Neural cell (in vitro differentiated cells): ENCODE measurements at regions not wholly inside any gene's neighbourhood (a gene's known extent, or its start where the extent isn't known, plus 50 kb on each side); places are given as distances from the start of the nearest gene placed in this dataset.

Experiments
- H2AFZ ChIP-seq: fragments of 200-600, 300-800 bp; sonication (generic), shearing (Covaris generic); 2 replicates; pipeline ENCODE4 v1.6.0; 2014; ENCODE audit warnings: low read depth, mild to moderate bottlenecking, antibody characterized with exemption, low read length, moderate library complexity
- H3F3A ChIP-seq: fragments of 200-600 bp; shearing (Covaris generic); 2 replicates; pipeline ENCODE4 v1.6.1; 2016; ENCODE audit warnings: mild to moderate bottlenecking, moderate library complexity, mixed read lengths, antibody characterized with exemption, low read length; ENCODE audit not compliant: insufficient read depth, poor library complexity, severe bottlenecking
- H3K27ac ChIP-seq: fragments of 200-600, 300-800 bp; sonication (generic), shearing (Covaris generic); 2 replicates; pipeline ENCODE4 v1.5.1; 2014; ENCODE audit warnings: mild to moderate bottlenecking, low read length, moderate library complexity
- H3K27me3 ChIP-seq: fragments of 300-800, 200-600 bp; sonication (generic), shearing (Covaris generic); 2 replicates; pipeline ENCODE4 v1.6.0; 2014; ENCODE audit warnings: mild to moderate bottlenecking, low read depth, low read length, moderate library complexity; ENCODE audit not compliant: insufficient read depth
- H3K36me3 ChIP-seq: fragments of 300-800, 200-600 bp; sonication (generic), shearing (Covaris generic); 2 replicates; pipeline ENCODE4 v1.5.1; 2014; ENCODE audit warnings: mild to moderate bottlenecking, antibody characterized with exemption, low read length, moderate library complexity; ENCODE audit not compliant: insufficient read depth
- H3K4me2 ChIP-seq: fragments of 300-800, 200-600 bp; sonication (generic), shearing (Covaris generic); 2 replicates; pipeline ENCODE4 v1.6.0; 2014; ENCODE audit warnings: mild to moderate bottlenecking, low read length
- H3K4me3 ChIP-seq: fragments of 300-800, 200-600 bp; sonication (generic), shearing (Covaris generic); 2 replicates; pipeline ENCODE4 v1.5.1; 2014; ENCODE audit warnings: mild to moderate bottlenecking, low read length, moderate library complexity
- H3K79me2 ChIP-seq: fragments of 200-600 bp; shearing (Covaris generic); replicated peaks from 2 replicates; pipeline ENCODE4 v1.6.0; 2014; ENCODE audit warnings: mild to moderate bottlenecking, low read length, moderate library complexity; ENCODE audit not compliant: insufficient read depth
- H3K9ac ChIP-seq: fragments of 300-800, 200-600 bp; sonication (generic), shearing (Covaris generic); 2 replicates; pipeline ENCODE4 v1.6.1; 2016; ENCODE audit warnings: mild to moderate bottlenecking, low read length, mixed read lengths
- H3K9me2 ChIP-seq: fragments of 200-600 bp; shearing (Covaris generic); 2 replicates; pipeline ENCODE4 v1.6.1; 2016; ENCODE audit warnings: mild to moderate bottlenecking, low read length, mixed read lengths; ENCODE audit not compliant: insufficient read depth
- H3K9me3 ChIP-seq: fragments of 200-600, 300-800 bp; sonication (generic), shearing (Covaris generic); 2 replicates; pipeline ENCODE4 v1.6.1; 2016; ENCODE audit warnings: mild to moderate bottlenecking, mixed run types, low read length, moderate library complexity, mixed read lengths
- H4K20me1 ChIP-seq: fragments of 200-600 bp; shearing (Covaris generic); 2 replicates; pipeline ENCODE4 v1.6.1; 2016; ENCODE audit warnings: mild to moderate bottlenecking, mixed run types; ENCODE audit not compliant: insufficient read depth
- CTCF ChIP-seq: fragments of 450-650 bp; IDR thresholded peaks from 2 replicates; pipeline ENCODE4 v1.5.1; 2014; ENCODE audit warnings: antibody characterized with exemption, mild to moderate bottlenecking, moderate library complexity; ENCODE audit not compliant: poor library complexity, severe bottlenecking
- EP300 ChIP-seq: fragments of 450-650 bp; conservative IDR thresholded peaks from 2 replicates; pipeline ENCODE4 v1.6.1; 2014; ENCODE audit warnings: antibody characterized with exemption, mild to moderate bottlenecking, moderate library complexity; ENCODE audit not compliant: poor library complexity, severe bottlenecking
- EZH2 ChIP-seq: fragments of 200-600, 300-800 bp; shearing (Covaris generic), sonication (generic); IDR thresholded peaks from 2 replicates; pipeline ENCODE4 v1.6.1; 2014; ENCODE audit warnings: antibody characterized with exemption, low read length, borderline replicate concordance, mild to moderate bottlenecking; ENCODE audit not compliant: insufficient read depth, poor library complexity, severe bottlenecking
- MXI1 ChIP-seq: fragments of 450-650 bp; conservative IDR thresholded peaks from 2 replicates; pipeline ENCODE4 v1.6.1; 2014; ENCODE audit warnings: antibody characterized with exemption, mild to moderate bottlenecking; ENCODE audit not compliant: poor library complexity, severe bottlenecking
- POLR2AphosphoS5 ChIP-seq: IDR thresholded peaks from 2 replicates; pipeline ENCODE4 v1.6.1; 2012
- RAD21 ChIP-seq: fragments of 450-650 bp; conservative IDR thresholded peaks from 2 replicates; pipeline ENCODE4 v1.6.1; 2014; ENCODE audit warnings: antibody characterized with exemption, mild to moderate bottlenecking, moderate library complexity
- REST ChIP-seq: IDR thresholded peaks from 2 replicates; pipeline ENCODE4 v1.6.1; 2012; ENCODE audit warnings: borderline replicate concordance
- SMC3 ChIP-seq: fragments of 450-650 bp; conservative IDR thresholded peaks from 2 replicates; pipeline ENCODE4 v1.6.1; 2014; ENCODE audit warnings: antibody characterized with exemption, mild to moderate bottlenecking, moderate library complexity; ENCODE audit not compliant: poor library complexity
- TAF1 ChIP-seq: IDR thresholded peaks from 2 replicates; pipeline ENCODE4 v1.6.1; 2012; ENCODE audit warnings: low read depth

- TF ChIP-seq CTCF (no peak), SMC3 (no peak), EP300 (no peak), POLR2AphosphoS5 (no peak), MXI1 (no peak), EZH2 (no peak), REST (no peak), RAD21 (no peak), TAF1 (no peak)
- no peak overlapping the region for H3K9ac ChIP-seq
- H3K4me3 ChIP-seq: no peak overlapping the region
- no peaks in the 10 kb centered on the region for H3K9me2 ChIP-seq
- H3K79me2 ChIP-seq: no peaks in the 10 kb centered on the region
- no peaks in the 10 kb centered on the region for H3K36me3 ChIP-seq
- no peaks in the 10 kb centered on the region for H3F3A ChIP-seq
- no peak overlapping the region for H3K27ac ChIP-seq
- H3K9me3 ChIP-seq: no peaks in the 10 kb centered on the region
- no peak overlapping the region for H2AFZ ChIP-seq
- H4K20me1 ChIP-seq: no peaks in the 10 kb centered on the region
- no peak overlapping the region for H3K4me2 ChIP-seq
- H3K27me3 ChIP-seq: no peaks in the 10 kb centered on the region
These were observed 185.5 kb upstream of the CPEB2 start for GRCh38 chr4:14816623-14817261.

- H3K27ac ChIP-seq: no peak overlapping the region
- H3K9me2 ChIP-seq: no peaks in the 10 kb centered on the region
- no peak overlapping the region for H3K9ac ChIP-seq
- no peaks in the 10 kb centered on the region for H3K79me2 ChIP-seq
- H3F3A ChIP-seq: no peaks in the 10 kb centered on the region
- H3K4me3 ChIP-seq: no peak overlapping the region
- no peak for TF ChIP-seq MXI1
- TF ChIP-seq EZH2: no peak
- TF ChIP-seq SMC3: no peak
- no peak for TF ChIP-seq POLR2AphosphoS5
- no peak for TF ChIP-seq EP300
- TF ChIP-seq TAF1: no peak
- no peak for TF ChIP-seq CTCF
- TF ChIP-seq RAD21: no peak
- no peak for TF ChIP-seq REST
- no peak overlapping the region for H3K4me2 ChIP-seq
- H2AFZ ChIP-seq: no peak overlapping the region
- no peaks in the 10 kb centered on the region for H3K27me3 ChIP-seq
- H3K9me3 ChIP-seq: no peaks in the 10 kb centered on the region
- no peaks in the 10 kb centered on the region for H4K20me1 ChIP-seq
- H3K36me3 ChIP-seq: no peaks in the 10 kb centered on the region
These were observed 178.1 kb upstream of the CPEB2 start for GRCh38 chr4:14824189-14824588.
